Esophagus (tissue), 2 donors: ENCODE measurements at regions not wholly inside any gene's neighbourhood (a gene's known extent, or its start where the extent isn't known, plus 50 kb on each side); places are given as distances from the start of the nearest gene placed in this dataset.

Experiments used
- H3K27ac ChIP-seq, 2 donors: one replicate each; pipeline ENCODE4 v1.5.1; 2013; ENCODE audit warnings: low read depth in 2 of 2, mild to moderate bottlenecking in 2 of 2, inconsistent platforms in 1 of 2, low read length in 1 of 2, moderate library complexity in 1 of 2
- H3K27me3 ChIP-seq, 2 donors: one replicate each; pipeline ENCODE4 v1.6.1; 2013; ENCODE audit warnings: low read length in 2 of 2, control low read depth in 1 of 2, mild to moderate bottlenecking in 1 of 2; ENCODE audit not compliant: insufficient read depth in 2 of 2, control insufficient read depth in 1 of 2
- H3K36me3 ChIP-seq, 2 donors: one replicate each; pipeline ENCODE4 v1.6.1; 2013; ENCODE audit warnings: low read length in 1 of 2; ENCODE audit not compliant: control insufficient read depth in 2 of 2, insufficient read depth in 2 of 2
- H3K4me1 ChIP-seq, 2 donors: one replicate each; pipeline ENCODE4 v1.6.1; 2013; ENCODE audit warnings: low read length in 1 of 2; ENCODE audit not compliant: control insufficient read depth in 2 of 2, insufficient read depth in 2 of 2
- H3K4me3 ChIP-seq, 2 donors: one replicate each; pipeline ENCODE4 v1.5.1; 2013; ENCODE audit warnings: low read length in 2 of 2, mild to moderate bottlenecking in 2 of 2, low read depth in 1 of 2, moderate library complexity in 1 of 2
- H3K9me3 ChIP-seq, 2 donors: one replicate each; pipeline ENCODE4 v1.6.1; 2013; ENCODE audit warnings: mild to moderate bottlenecking in 2 of 2, low read depth in 1 of 2, low read length in 1 of 2, moderate library complexity in 1 of 2; ENCODE audit not compliant: control insufficient read depth in 2 of 2, insufficient read depth in 1 of 2
- WGBS, 2 donors: extraction: QIAGEN DNeasy Blood & Tissue Kit; methylation state at CpG; one replicate each; pipeline ENCODE4 v1.1.7; 2013; 5-methylcytosine and 5-hydroxymethylcytosine counted together
- donor health status: healthy with polysubstance abuse.
- donor health status: Bipolar disorder and iron deficiency.

- no peak overlapping the region for H3K4me3 ChIP-seq
- no peaks in the 10 kb centered on the region for H3K4me1 ChIP-seq
- H3K9me3 ChIP-seq = no peaks in the 10 kb centered on the region
- H3K36me3 ChIP-seq = no peaks in the 10 kb centered on the region
- WGBS, 2 donors = 78 to 90% methylated on average over 25 to 26 of the region's 26 CpGs
- no peak overlapping the region for H3K27ac ChIP-seq
- H3K27me3 ChIP-seq = no peaks in the 10 kb centered on the region
These were observed 187.1 kb downstream of the BRD1 start for GRCh38 chr22:49640366-49641095.

DNA sequence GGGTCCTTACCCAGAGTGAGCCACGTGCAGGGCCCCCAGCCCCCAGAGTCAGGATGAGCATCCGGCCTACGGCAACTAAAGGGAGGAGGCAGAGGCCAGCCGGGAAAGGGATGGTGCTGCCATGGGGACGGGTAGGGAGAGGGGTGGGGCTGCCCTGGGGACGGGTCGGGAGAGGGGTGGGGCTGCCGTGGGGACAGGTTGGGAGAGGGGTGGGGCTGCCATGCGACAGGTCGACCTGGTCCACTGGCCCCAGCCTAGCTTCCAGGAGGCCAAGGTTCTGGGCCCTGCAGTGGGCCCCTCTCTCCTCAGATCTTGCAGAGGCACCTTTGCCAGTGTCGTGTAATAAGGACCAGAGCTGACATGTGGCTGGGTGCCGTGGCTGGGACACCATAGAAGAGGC lies 187.7 kb downstream of the BRD1 start:
- no peaks in the 10 kb centered on the region for H3K27me3 ChIP-seq

GRCh38 chr22:49638788-49639187 lies 188.9 kb downstream of the BRD1 start:
- Histone ChIP-seq H3K36me3 (no peaks in the 10 kb centered on the region), H3K4me3 (no peak overlapping the region), H3K27me3 (no peaks in the 10 kb centered on the region), H3K4me1 (no peaks in the 10 kb centered on the region), H3K9me3 (no peaks in the 10 kb centered on the region), H3K27ac (no peak overlapping the region)
- 63 to 70% methylated on average over 18 of the region's 18 CpGs for WGBS, 2 donors

More for the DNA sequence above, 187.7 kb downstream of the BRD1 start:
- no peaks in the 10 kb centered on the region for H3K36me3 ChIP-seq
- WGBS, 2 donors = 53 to 65% methylated on average over 11 to 12 of the region's 12 CpGs
- no peaks in the 10 kb centered on the region for H3K4me1 ChIP-seq
- no peaks in the 10 kb centered on the region for H3K9me3 ChIP-seq
- no peak overlapping the region for H3K4me3 ChIP-seq
- no peak overlapping the region for H3K27ac ChIP-seq

GRCh38 chr22:49638001-49638400 lies 189.7 kb downstream of the BRD1 start:
- no peaks in the 10 kb centered on the region for H3K9me3 ChIP-seq

GRCh38 chr22:49637255-49637760 lies 190.4 kb downstream of the BRD1 start:
- WGBS, 2 donors = 86 to 89% methylated on average over 28 of the region's 28 CpGs
- Histone ChIP-seq H3K4me1 (peaks cover 0 to 4% of the 10 kb centered on the region in 2 donors), H3K4me3 (no peak overlapping the region), H3K27ac (no peak overlapping the region), H3K36me3 (no peaks in the 10 kb centered on the region), H3K9me3 (no peaks in the 10 kb centered on the region), H3K27me3 (no peaks in the 10 kb centered on the region)

More at GRCh38 chr22:49638001-49638400, 189.7 kb downstream of the BRD1 start:
- Histone ChIP-seq H3K27ac (no peak overlapping the region), H3K27me3 (no peaks in the 10 kb centered on the region), H3K36me3 (no peaks in the 10 kb centered on the region), H3K4me3 (no peak overlapping the region), H3K4me1 (no peaks in the 10 kb centered on the region)
- WGBS, 2 donors = 87 to 89% methylated on average over 17 of the region's 17 CpGs

DNA sequence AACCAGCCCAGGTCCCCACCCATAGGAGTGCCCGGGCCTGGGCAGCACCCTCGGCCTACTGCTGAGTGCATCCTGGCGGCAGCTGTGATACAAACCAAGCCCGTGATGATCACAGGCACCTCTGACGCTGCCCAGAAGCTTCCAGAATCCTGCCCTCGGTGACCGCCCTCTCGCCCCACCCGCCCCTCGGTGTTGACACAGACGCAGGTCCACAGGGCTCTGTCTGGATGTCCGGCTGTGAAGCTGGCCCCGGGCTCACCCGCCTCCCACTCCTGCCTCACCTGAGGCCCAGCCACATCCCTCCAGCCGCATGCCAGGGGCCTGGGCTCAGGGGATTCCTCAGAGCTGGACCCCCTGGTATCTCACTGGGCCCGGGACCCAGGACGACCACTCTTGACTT lies 191.0 kb downstream of the BRD1 start:
- WGBS, 2 donors = 81 to 87% methylated on average over 17 of the region's 17 CpGs

DNA sequence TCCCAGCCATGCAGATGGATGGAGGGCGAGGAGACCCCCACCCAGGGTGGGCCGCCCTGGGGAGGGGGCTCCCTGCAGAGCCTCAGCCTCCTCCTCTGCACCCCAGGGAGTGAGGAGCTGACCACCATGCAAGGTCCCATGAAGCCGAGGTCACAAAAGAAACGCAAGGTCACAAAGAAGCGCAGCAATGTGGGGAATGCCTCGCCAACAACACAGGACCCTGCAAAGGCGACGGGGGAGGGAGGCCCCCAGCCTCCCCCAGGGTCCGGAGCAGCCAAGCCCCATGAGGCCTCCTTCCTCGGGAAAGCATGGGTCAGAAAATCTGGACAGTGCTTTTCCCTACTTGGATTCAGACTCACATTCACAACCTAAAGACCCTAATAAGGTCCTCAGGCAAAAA lies 191.5 kb downstream of the BRD1 start:
- WGBS, 2 donors = 69 to 71% methylated on average over 10 of the region's 10 CpGs
- no peaks in the 10 kb centered on the region for H3K27me3 ChIP-seq
- no peak overlapping the region for H3K4me3 ChIP-seq
- H3K27ac ChIP-seq = no peak overlapping the region
- H3K4me1 ChIP-seq = peaks cover 0 to 9% of the 10 kb centered on the region in 2 donors
- no peaks in the 10 kb centered on the region for H3K36me3 ChIP-seq
- H3K9me3 ChIP-seq = no peaks in the 10 kb centered on the region

More for the DNA sequence above, 191.0 kb downstream of the BRD1 start:
- Histone ChIP-seq H3K27me3 (no peaks in the 10 kb centered on the region), H3K4me3 (no peak overlapping the region), H3K36me3 (no peaks in the 10 kb centered on the region), H3K9me3 (no peaks in the 10 kb centered on the region), H3K27ac (no peak overlapping the region), H3K4me1 (peaks cover 0 to 9% of the 10 kb centered on the region in 2 donors)

DNA sequence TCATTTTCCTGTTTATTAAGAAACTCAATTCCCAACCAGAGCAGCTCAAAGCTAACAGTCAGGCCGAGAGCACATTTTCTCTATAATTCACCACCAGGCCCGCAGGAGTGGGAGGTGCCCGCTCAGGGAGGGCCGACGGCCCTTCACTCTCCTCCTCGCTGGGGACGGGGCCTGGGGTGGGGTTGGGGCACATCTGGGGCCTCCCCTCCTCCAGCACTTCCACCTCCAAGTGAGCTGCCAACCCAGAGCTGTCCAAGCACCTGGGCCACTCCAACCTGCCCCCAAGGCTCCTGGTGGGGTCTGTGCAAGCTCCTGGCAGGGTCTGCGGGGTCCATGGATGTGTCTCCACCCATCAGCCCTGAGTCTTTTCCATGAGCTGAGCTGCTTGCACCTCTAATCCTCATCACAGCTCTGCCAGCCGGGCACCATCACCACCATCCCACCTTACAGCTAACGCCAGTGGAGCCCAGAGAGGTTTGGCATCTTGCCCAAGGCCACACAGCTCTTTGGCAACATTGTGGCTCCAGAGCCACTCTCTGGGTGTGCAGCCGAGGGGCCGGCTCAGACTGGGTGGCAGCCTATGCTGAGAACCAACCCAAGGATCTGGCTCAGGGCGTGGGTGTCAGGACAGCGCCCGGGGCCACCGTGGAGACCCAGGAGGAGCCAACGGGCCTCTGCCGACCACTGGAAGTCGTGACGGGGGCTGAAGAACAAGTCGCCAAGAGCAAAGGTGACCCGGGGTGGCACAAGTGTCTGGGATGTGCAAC lies 193.5 kb downstream of the BRD1 start:
- no peaks in the 10 kb centered on the region for H3K9me3 ChIP-seq
- WGBS, 2 donors = 80 to 81% methylated on average over 22 of the region's 22 CpGs
- H3K4me1 ChIP-seq = peaks cover 0 to 9% of the 10 kb centered on the region in 2 donors
- no peak overlapping the region for H3K27ac ChIP-seq
- H3K27me3 ChIP-seq = no peaks in the 10 kb centered on the region
- no peak overlapping the region for H3K4me3 ChIP-seq
- no peaks in the 10 kb centered on the region for H3K36me3 ChIP-seq

- no peaks in the 10 kb centered on the region for H3K27me3 ChIP-seq
- H3K4me3 ChIP-seq = no peak overlapping the region
- H3K4me1 ChIP-seq = peaks cover 0 to 9% of the 10 kb centered on the region in 2 donors
- 56 to 70% methylated on average over 12 of the region's 12 CpGs for WGBS, 2 donors
- no peaks in the 10 kb centered on the region for H3K9me3 ChIP-seq
- H3K36me3 ChIP-seq = no peaks in the 10 kb centered on the region
- no peak overlapping the region for H3K27ac ChIP-seq
These were observed 194.7 kb downstream of the BRD1 start for GRCh38 chr22:49633010-49633324.
